Brain microvascular endothelial cell (primary cell): ENCODE measurements at regions not wholly inside any gene's neighbourhood (a gene's known extent, or its start where the extent isn't known, plus 50 kb on each side); places are given as distances from the start of the nearest gene placed in this dataset.

Source experiments
- DNase-seq: peaks from one replicate; pipeline ENCODE4 v3.0.0-alpha.2; 2020
- H3K27ac ChIP-seq: fragments of 250-450 bp; sonication (Bioruptor Pico); 2 replicates; pipeline ENCODE4 v1.5.1; 2020; ENCODE audit warnings: mild to moderate bottlenecking, moderate library complexity
- H3K27me3 ChIP-seq: fragments of 250-450 bp; sonication (Bioruptor Pico); replicated peaks from 2 replicates; pipeline ENCODE4 v1.5.1; 2020; ENCODE audit warnings: mild to moderate bottlenecking
- H3K36me3 ChIP-seq: fragments of 250-450 bp; sonication (Bioruptor Pico); replicated peaks from 2 replicates; pipeline ENCODE4 v1.5.1; 2020; ENCODE audit warnings: mild to moderate bottlenecking
- H3K4me3 ChIP-seq: 2 replicates; pipeline ENCODE4 v1.5.1; 2011; ENCODE audit warnings: low read depth, mild to moderate bottlenecking, control low read depth, low read length, moderate library complexity
- CTCF ChIP-seq: IDR thresholded peaks from 2 replicates; pipeline ENCODE4 v1.5.1; 2011; ENCODE audit warnings: low read depth, mild to moderate bottlenecking, moderate library complexity, low read length, control low read depth, inconsistent platforms; ENCODE audit errors: missing control alignments
- in situ Hi-C: cut with HindIII; loops from 2 replicates; pipeline ENCODE4 v1.10.0; 2017; ENCODE audit warnings: low sequenced_read_pairs, low pct_ligation_motif_present

- no peak for DNase-seq
- in situ Hi-C loops = no loop called here
- no peak overlapping the region for H3K4me3 ChIP-seq
- TF ChIP-seq CTCF = no peak
- H3K36me3 ChIP-seq = no peaks in the 10 kb centered on the region
- H3K27ac ChIP-seq = no peak overlapping the region
- H3K27me3 ChIP-seq = no peaks in the 10 kb centered on the region
Measured at GRCh38 chr2:226658555-226658954, 141.1 kb downstream of the IRS1 start.

- no peaks in the 10 kb centered on the region for H3K36me3 ChIP-seq
- TF ChIP-seq CTCF = no peak
- no peak for DNase-seq
- no peak overlapping the region for H3K27ac ChIP-seq
- no peaks in the 10 kb centered on the region for H3K27me3 ChIP-seq
- H3K4me3 ChIP-seq = no peak overlapping the region
- in situ Hi-C loops = no loop called here
Measured at GRCh38 chr2:226657340-226658053, 142.1 kb downstream of the IRS1 start.

GRCh38 chr2:226656367-226656766, 143.3 kb downstream of the IRS1 start:
- in situ Hi-C loops = no loop called here
- H3K36me3 ChIP-seq = no peaks in the 10 kb centered on the region
- no peak for TF ChIP-seq CTCF
- H3K27me3 ChIP-seq = no peaks in the 10 kb centered on the region
- no peak overlapping the region for H3K4me3 ChIP-seq
- DNase-seq = no peak
- H3K27ac ChIP-seq = no peak overlapping the region

- in situ Hi-C loops = no loop called here
- no peaks in the 10 kb centered on the region for H3K36me3 ChIP-seq
- no peak overlapping the region for H3K4me3 ChIP-seq
- no peak for TF ChIP-seq CTCF
- H3K27me3 ChIP-seq = no peaks in the 10 kb centered on the region
- no peak overlapping the region for H3K27ac ChIP-seq
- no peak for DNase-seq
Measured at GRCh38 chr2:226655871-226656270, 143.7 kb downstream of the IRS1 start.

- no peak for DNase-seq
- no peak for TF ChIP-seq CTCF
- peak overlapping the region; percentile 94 for H3K27ac ChIP-seq
- H3K36me3 ChIP-seq = no peaks in the 10 kb centered on the region
- H3K4me3 ChIP-seq = no peak overlapping the region
- in situ Hi-C loops = no loop called here
- no peaks in the 10 kb centered on the region for H3K27me3 ChIP-seq
Measured at GRCh38 chr2:226652983-226653765, 146.4 kb downstream of the IRS1 start.
